ENCODE measurements at regions not wholly inside any gene's neighbourhood (a gene's known extent, or its start where the extent isn't known, plus 50 kb on each side); places are given as distances from the start of the nearest gene placed in this dataset.

DNA sequence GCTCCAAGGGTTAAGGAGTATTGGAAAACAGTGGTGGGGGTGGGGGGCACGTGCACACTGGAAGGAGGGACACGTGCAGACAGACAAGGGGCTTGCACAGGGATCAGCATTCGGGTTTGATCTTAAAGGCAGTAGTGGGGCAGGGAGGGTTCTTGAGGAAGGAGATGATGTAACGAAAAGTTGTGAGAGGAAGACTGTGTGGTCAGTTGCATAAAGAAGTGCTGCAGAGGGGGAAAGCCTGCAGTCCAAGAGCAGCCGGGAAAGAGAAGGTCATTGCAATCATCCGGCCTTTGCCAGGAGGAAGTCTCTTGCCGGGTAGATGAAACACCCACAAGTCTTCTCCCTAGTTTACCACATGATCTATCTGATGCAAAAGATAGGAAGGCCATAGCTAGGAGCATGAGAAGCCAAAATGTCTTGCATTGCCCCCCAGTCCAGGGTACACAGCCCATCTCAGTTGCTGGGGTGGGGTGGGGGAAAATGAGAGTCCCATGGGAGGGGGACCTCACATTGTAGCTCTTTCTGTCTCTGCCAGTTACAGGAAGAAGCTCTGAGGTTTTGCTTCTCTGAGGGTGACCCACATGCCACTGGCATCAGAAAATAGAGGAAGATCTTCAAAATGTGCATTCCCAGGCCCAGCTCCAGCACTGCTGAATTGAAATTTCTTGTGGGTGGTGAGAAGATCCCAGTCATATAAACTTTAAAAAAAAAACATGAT lies 202.5 kb upstream of the RAB4A start:
- no peak for DNase-seq

DNA sequence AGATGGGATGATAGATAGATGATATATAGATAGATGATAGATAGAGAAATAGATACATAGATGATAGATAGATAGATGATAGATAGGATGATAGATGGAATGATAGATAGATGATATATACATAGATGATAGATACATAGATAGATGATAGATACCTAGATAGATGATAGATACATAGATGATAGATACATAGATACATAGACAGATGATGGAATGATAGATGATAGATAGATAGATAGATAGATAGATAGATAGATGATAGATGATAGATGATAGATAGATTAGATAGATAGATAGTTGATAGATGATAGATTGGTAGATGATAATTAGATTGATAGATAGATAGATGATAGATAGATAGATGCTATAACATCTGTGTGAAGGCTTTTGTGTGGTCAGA lies 201.7 kb upstream of the RAB4A start:
- DNase-seq, result no peak

DNA sequence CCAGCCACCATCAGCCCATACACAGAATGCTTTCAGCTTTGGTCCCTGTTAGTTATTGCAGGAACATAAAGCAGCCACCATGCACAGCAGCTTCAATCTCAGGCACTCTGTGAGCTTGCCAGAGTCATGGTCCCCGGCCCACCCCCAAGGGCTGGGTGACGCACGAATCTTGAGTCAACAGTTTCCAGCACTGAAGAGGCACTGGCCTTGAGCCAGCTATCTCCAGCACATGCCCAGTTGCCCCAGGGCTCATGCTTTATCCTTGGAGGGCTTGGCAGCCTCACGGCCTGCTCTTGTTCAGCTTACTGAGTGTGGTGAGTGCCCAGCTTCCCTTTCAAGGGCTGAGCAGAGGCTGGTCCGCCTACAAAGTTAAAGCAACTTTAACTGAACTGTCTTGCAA lies 200.7 kb upstream of the RAB4A start:
- no peak for DNase-seq

DNA sequence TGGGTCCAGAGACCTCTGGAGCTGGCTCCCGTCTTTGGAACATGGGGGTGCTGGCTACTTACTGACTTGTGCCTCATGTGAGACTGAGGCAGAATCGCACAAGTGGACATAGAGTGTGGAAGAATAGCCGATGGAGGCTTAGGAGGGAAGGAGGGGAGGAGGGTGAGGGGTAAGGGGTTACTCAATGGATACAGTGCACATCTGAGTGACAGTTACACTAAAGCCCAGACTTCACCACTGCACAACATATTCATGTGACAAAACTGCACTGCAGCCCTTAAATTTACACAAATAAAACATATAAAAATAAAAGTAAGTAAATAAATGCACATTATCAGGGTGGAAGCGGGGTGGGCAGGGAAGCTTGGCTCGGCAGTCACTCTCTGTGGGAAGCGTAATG lies 197.7 kb upstream of the RAB4A start:
- peak; percentile 58 for DNase-seq

DNA sequence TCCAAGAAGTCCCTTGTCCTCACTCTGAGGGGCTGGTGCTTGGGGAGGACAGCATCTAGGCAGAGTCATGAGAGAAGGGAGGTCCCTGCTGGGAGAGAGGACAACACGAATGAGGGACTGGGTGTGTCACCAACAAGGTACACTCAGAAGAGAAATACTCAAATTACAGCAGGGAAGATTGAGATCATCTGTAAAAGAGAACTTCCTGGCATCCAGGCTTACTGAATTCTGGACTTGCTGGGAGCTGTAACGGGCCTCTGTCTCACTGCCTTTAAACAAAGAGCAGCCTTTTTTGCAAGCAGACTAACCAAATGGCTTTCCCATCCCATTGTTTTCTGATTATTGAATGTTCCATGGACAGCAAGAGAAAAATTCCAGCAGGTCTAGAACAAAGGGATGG lies 195.7 kb upstream of the RAB4A start:
- DNase-seq, result no peak

DNA sequence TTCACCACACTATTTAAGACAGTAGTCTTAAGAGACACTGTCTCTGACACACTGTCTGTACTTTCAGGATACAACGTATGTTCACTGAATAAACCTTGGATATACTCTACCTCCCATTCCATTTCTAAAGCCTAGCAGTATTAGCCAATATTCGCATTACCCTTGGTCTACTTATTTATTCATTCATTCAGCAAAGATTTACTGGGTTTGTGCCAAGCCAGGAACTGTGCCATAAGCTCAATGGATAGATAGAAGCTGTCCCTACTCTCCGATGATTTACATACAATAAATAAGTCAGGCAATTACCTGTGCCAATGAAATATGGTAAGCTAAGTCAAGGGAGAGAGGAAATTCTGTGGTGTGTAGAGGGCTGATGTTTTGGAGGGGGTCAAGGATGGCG lies 195.2 kb upstream of the RAB4A start:
- no peak for DNase-seq

DNA sequence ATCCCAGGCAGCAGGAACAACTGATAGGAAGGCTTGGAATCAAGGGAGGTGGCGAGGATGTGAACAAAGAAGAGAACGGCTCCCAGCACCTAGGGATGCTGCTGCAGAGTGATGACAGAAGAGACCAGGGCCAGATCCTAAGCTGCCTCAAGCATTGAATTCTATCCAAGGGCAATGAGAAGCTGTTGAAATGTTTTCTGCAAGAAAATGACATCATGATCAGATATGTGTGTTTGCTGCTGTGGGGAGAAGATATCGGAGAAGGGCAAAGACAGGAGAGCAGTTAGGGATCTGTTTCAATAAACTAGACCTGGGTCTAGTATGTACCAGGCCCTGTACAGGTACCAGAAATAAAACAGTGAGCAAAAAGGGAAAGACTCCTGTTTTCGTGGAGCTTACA lies 194.7 kb upstream of the RAB4A start:
- no peak for DNase-seq

DNA sequence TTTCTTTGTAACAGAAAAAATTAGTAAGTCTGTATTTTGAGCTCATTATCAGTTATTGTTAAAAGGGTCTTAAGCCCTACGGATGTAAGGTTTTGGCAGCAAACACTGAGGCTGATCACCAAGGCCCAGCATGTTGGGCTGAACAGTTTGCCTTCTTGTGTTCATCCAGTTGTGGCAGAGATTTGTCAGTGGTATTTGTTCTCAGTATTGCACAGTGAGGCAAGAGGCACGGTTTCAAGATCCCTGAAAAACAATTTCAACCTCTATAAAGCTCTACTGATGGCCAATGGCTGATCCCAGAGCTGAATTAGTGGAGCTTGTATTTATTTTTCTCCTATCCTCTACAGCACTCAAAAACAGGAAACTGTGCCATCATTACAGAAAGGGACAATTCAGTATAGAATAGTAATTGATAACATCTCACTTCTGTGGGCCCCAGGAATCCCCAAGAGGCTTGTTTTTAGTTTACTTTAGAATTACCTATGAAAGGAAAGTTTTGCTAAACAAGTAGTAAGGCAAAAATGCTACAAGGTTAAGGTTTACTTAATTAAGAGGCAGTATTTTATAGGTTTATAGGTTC lies 191.8 kb upstream of the RAB4A start:
- DNase-seq, result no peak

DNA sequence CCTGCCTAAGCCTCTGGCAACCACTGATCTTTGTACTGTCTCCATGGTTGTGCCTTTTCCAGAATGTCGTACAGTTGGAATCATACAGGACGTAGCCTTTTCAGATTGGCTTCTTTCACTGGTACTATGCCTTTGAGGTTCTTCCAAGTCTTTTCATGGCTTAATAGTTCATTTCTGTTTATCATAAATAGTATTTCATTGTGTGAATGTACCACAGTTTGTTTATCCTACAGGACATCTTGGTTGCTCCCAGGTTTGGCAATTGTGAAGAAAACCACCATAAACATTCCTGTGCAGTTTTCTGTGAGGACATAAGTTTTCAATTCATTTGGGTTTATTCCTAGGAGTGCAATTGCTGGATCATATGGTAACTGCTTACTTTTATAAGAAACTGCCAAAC lies 190.6 kb upstream of the RAB4A start:
- DNase-seq, result no peak

DNA sequence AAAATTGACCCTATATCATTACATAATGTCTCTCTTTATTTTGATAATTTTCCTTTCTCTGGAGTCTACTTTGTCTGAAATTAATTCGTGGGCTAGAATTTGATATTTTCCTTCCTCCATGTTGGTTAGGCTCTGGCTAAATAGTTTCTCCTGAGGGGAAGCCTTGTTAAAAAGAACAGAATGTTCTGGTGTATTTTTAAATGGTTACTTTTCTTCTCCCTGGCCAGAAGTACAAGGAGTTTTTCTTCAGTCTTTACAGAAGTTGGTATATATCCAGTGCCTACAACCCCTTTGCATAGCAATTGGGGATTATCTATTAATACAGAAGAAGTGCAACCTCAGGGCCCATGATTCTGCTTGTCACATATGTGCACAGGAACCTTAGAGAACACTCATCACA lies 185.6 kb upstream of the RAB4A start:
- no peak for DNase-seq

DNA sequence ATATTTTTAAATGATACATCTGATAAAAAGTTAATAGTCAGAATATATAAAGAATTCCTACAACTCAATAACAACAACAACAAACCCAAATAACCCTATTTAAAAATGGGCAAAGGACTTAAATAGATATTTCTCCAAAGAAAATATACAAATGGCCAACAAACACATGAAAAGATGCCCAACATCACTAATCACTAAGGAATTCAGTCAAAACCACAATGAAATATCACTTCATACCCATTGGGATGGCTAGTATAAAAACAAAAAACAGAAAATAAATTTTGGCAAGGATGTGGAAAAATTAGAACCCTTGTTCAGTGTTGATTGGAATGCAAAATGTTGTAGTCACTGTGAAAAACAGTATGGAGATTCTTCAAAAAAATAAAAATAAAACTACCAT lies 184.8 kb upstream of the RAB4A start:
- no peak for DNase-seq

DNA sequence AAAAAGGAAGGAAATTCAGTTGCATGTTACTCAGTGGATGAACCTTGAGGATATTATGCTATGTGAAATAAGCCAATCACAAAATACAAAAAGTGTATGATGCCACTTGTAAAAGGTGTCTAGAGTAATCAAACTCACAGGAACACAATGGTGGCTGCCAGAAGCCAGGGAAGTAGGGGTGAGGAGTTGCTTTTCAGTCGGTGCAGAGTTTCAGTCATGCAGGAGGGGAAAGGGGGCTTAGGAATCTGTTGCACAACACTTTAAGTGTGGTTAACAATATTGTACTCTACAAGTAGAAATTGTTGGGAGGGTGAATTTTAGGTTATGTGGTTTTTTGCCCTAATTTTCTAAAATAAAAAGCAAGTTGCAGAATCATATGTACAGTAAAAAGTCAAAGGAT lies 184.2 kb upstream of the RAB4A start:
- DNase-seq, result no peak

DNA sequence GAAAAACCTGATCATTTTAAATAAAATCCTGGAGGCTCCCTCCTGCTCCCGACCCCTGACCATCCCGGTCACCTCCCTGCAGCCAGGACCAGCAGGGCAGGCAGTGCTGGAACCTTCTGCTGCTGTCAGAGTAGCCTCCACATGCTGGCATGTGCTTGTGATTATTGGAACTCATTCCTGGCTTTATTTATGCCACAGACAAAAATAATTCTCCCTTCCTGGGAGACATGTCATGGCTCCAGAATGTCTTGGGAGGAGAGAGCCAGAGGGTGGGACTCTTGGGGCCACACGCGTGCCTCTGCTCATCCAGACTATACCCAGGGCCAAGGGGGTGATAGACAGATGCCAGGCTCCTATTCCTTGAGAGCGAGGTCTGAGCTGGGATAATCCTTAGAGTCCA lies 183.6 kb upstream of the RAB4A start:
- no peak for DNase-seq

DNA sequence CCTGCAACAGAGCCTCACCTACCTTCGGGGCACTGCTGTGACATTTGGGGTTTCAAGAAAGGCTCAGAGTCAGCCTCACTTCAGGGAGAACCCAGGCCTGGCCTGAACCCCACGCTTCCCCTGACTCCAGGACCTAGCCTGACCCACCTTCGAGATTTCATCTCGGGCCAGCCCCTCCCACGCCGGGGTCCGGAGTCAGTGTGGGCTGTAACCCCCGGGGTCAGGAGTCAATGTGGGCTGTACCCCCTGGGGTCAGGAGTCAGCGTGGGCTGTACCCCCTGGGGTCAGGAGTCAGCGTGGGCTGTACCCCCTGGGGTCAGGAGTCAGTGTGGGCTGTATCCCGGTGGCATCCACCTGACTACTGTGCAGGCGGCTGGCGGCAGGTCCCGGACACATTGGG lies 183.0 kb upstream of the RAB4A start:
- DNase-seq, result no peak

DNA sequence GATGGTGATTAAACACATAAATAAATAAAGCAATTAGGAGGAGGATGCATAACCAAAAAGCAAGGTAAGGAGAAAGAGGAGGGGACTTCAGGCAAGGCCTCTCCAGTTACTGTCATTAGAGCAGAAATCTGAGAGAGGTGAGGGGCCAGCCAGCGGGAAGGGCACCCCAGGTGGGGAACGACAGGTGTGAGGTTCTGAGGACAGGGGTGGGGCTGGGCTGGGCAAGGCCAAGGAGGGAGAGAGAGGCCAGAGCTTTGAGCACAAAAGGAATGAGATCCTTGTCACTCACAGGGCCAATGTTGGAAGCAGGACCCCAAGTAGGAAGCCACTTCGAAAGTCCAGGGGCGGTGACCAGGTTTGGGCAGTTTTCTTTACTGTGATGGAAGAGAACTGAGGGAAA lies 182.2 kb upstream of the RAB4A start:
- no peak for DNase-seq

DNA sequence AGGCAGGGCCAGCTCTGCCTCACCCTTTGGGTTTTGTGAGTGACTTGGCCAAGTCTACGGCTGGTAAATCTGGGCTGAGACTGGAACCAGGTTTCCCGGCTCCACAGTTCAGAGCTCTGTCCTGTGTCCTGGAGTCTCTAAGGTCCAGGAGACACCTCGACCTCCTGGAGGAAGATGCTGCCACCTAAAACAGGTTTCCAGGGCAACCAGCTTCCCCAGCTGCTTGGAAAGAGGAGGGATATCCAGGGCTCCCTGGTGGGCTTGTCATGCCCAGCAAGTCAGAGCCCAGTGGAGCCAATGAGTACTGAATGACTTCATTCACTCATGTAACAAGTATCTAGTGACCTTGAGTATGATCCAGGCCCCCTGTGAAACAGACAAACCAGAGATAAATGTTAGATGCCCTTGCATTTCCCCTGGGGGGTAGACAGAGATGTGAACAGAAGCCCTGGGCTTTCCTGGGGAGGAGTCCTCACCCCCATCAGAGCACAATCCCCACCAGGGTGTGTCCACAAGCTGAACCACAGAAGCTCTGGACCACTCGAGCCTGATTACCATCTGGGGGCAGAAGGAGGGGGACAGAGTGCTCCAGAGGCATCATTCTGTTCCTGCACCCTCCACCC lies 181.2 kb upstream of the RAB4A start:
- DNase-seq, result no peak

DNA sequence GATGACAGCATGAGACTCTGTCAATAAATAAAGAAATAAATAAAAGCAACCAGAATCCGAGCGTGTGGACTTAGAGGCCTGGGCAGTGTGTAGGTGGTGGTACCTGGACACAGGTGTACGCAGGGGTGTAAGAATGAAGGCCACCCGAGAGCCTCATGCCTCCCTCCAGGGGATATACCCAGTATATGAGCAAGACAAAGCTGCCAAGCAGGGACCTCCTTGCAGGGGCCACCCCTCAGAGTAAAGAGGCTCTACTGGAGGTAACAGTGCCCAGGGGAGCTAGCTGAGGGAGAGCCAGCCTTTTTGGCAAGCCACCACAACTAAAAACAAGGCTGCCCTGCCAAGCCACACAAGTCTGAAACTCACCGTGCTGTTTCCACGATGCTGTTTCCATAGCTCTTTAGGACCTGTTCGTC lies 179.2 kb upstream of the RAB4A start:
- DNase-seq, result no peak

DNA sequence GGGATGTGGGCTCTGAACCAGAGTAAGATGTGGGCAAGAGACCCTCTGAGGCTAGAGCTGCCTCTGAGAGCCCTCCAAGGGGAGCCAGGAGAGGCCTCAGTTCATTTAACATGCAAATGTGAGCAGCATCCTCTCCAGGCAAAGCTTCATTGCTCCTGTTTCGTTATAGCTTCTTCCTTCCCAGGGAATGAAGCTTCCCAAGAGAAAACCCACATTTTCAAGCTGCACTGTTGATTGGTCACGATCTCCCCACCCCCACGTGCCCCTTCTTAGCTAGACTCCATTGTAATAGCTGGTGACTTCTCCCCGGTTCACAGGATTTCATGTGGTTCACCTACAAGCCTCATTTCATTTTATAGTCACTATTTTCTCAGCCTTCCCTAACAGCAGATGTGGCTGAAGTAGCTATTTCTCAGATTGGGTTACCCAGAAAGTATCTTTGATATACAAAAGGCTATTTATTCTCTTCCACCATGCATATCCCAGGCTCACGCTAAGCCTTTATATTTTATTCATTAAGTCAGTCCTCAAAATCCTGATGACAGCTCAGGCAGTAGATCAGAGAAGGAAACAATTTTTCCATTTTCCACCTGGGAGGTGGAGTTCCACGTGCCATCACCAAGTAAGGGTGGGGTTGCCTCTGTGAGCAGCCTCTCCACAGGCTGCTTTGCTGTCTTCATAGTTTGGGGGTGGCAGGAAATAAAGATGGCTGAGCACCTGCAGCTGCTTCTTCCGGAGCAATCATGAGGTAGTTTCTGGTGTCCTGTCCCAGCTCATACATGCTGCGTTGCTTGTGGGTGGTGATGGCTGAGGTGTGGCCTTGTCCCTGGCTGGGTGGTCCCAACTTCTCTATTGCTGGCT lies 178.3 kb upstream of the RAB4A start:
- DNase-seq, result peak; percentile 64

DNA sequence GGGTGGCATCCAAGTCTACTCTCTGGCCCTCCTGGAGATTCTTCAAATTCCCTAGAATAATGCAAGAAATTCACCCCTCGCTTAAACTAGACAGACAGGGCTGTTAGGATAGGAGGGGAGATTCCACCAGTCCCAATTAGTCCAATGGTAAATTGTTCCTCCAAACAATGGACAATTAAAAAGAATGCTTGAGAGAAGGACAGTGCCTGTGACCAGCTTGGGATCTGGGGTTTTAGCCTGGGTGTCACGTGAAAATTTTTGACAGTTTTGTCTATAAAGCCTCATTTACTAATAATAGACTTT lies 177.7 kb upstream of the RAB4A start:
- DNase-seq, result no peak

DNA sequence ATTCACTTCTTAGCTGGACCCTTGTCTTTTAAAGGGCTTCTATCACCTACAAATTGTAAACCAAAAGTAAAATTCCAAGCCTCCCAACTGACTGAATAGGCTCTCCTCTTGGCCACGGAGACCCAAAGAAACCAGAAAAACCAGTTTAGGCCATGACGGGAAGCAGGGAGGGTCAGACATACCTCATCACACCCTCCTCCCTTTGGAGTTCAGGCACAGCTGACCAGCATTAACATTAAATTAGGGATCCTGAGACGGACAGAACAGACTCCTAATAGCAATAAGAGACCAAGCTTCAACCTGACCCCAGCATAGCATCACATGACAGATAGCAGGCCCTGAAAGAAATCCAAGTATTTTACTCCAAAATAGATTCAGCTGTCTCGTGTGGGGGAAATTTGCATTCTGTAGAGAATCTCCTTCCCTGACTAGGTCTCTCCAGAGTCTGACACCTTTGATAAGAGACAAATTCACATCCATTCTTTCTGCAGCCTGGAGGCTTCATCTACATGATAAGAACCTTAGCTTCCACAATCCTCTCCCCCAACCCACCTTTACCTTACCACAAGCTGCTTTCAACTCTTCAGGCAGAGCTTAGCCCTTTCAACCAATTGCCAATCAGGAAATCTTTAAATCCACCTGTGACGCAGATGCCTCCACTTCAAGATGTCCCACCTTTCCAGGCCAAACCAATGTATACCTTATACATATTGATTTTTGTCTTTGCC lies 177.1 kb upstream of the RAB4A start:
- no peak for DNase-seq

DNA sequence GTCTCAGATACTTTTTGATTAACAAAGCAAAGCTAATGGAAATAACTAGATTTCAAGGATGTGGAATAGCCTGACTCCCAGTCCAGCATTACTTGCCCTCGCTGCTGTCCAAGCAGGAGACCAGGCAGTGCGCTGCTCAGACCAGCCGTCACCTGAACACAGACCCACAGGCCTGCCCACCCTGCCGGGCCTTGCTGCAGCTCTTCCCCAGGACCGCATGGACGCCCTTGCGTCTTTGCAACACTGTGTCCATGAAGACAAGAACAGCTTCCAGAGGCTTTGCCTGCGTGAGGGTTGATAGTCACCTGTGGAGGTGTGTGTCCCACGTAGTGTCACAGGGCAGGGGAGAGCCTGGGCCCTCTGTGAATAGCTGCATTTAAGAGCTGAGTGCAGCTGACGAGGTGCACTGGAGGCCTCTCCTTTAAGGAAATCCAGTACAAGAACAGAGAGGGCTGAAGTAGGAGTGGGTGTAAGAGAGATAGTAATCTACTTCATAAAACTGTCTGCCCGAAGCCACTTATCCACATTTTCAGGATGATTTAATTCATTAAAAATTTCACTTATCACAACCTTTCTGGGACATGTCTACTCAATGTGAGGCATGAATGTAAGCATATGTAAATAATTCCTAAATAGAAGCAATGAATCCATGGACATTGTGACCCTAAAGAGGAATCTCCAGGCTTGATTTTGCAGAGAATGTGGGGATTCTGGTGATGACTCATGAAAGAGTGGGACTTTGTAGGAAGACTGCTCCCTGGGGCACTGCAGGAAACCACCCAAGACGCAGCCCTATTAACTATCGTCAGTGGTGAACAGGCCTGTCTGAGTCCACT lies 176.2 kb upstream of the RAB4A start:
- no peak for DNase-seq

DNA sequence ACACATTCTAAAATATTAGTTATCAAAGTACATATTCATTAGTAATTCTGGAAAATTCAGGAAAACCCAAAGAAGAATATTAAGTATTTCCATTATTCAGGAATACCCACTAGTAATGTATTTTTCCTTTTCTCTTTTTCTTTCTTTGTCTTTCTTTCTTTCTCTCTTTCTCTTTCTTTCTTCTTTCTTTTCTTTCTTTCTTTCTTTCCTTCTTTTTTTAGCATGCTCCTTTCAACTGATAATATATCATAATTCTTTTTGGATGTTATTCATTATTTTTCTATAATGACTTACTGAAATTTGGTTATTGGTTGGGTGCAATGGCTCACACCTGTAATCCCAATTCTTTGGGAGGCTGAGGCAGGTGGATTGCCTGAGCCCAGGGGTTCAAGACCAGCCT lies 175.6 kb upstream of the RAB4A start:
- DNase-seq, result no peak
